Lower lobe of right lung (tissue), 2 donors: ENCODE measurements at regions not wholly inside any gene's neighbourhood (a gene's known extent, or its start where the extent isn't known, plus 50 kb on each side); places are given as distances from the start of the nearest gene placed in this dataset.

Source experiments
- ATAC-seq, 2 donors: fragments of 200-7000 bp; cut with Tn5 transposase; one replicate each; pipeline ENCODE4 v1.9.1; 2020 to 2022; ENCODE audit warnings: mild to moderate bottlenecking in 2 of 2, moderate library complexity in 2 of 2
- DNase-seq: peaks from one replicate; pipeline ENCODE4 v3.0.0-alpha.2; 2020
- H3K27ac ChIP-seq: fragments of 200-600 bp; one replicate; pipeline ENCODE4 v1.8.0; 2022
- H3K27me3 ChIP-seq: fragments of 200-600 bp; one replicate; pipeline ENCODE4 v1.8.0; 2022; ENCODE audit warnings: low read depth
- H3K36me3 ChIP-seq: fragments of 200-600 bp; one replicate; pipeline ENCODE4 v1.8.0; 2022; ENCODE audit warnings: mild to moderate bottlenecking
- H3K4me1 ChIP-seq: fragments of 200-600 bp; one replicate; pipeline ENCODE4 v1.8.0; 2022
- H3K4me3 ChIP-seq: fragments of 200-600 bp; one replicate; pipeline ENCODE4 v1.8.0; 2022; ENCODE audit warnings: mild to moderate bottlenecking
- H3K9me3 ChIP-seq: fragments of 200-600 bp; one replicate; pipeline ENCODE4 v1.8.0; 2022
- CTCF ChIP-seq: fragments of 200-600 bp; IDR thresholded peaks from one replicate; pipeline ENCODE4 v1.8.0; 2022; ENCODE audit warnings: antibody characterized with exemption, mild to moderate bottlenecking
- intact Hi-C: fragments of 100-400 bp; cut with DNase I; formaldehyde crosslinking; loops from one replicate; pipeline ENCODE4 v1.11.0; 2022
- donor health status: DM: no; HTN: yes; CAD: no; lungs with severe emphysema.

DNA sequence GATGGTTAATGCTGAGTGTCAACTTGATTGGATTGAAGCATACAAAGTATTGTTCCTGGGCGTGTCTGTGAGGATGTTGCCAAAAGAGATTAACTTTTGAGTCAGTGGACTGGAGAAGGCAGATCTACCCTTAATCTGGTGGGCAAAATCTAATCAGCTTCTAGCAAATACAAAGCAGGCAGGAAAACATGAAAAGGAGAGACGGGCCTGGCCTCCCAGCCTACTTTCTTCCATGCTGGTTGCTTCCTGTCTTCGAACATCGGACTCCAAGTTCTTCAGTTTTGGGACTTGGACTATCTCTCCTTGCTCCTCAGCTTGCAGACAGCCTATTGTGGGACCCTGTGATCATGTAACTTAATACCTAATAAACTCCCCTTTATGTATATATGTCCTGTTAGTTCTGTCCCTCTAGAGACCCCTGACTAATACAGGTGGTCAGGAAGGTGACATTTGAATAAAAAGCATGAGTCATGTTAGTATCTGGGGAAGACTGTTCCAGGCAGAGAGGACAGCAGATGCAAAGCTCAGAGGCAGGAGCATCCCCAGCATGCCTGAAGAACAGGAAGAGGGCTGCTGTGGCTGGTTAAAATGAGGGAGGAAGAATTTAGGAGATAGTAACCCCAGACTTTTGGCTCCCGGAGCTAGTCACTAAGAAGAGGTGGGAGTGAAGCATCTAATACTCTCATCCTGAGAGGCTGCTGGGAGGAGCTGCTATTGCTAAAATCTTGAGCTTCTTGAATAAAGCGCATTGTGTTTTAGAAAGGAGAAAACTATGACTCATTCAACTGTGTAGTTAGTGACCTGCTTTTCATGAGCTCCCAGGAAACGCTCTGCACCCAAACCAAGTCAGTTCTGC lies 207.4 kb upstream of the HES1 start:
- ATAC-seq: peak; percentile 19 to 87
- intact Hi-C loops: no loop called here

DNA sequence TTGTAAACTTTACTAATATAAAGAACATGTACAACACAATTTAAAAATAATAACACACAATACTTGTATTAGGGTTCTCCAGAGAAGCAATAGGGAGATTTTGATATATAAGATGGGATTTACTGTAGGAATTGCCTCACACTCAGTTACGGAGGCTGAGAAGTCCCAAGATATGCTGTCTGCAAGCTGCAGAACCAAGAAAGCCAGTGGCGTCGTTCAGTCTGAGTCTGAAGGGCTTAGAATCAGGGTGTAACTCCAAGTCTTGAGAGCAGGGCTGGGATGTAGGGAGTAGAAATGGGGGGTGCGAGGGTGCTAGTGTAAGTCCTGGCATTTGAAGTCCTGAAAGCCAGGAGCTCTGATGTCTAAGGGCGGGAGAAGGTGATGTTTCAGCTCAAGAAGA lies 206.6 kb upstream of the HES1 start:
- ATAC-seq: peak in 1 of 2 donors; percentile 50
- no peak for TF ChIP-seq CTCF
- no peak for DNase-seq
- intact Hi-C loops: no loop called here
- peaks cover 2% of the 10 kb centered on the region for H3K9me3 ChIP-seq
- no peaks in the 10 kb centered on the region for H3K36me3 ChIP-seq
- no peak overlapping the region for H3K4me3 ChIP-seq
- H3K4me1 ChIP-seq: peaks cover 5% of the 10 kb centered on the region
- H3K27ac ChIP-seq: no peak overlapping the region
- no peaks in the 10 kb centered on the region for H3K27me3 ChIP-seq

More for the DNA sequence above, 207.4 kb upstream of the HES1 start:
- H3K4me3 ChIP-seq: no peak overlapping the region
- peaks cover 5% of the 10 kb centered on the region for H3K4me1 ChIP-seq
- no peaks in the 10 kb centered on the region for H3K27me3 ChIP-seq
- H3K9me3 ChIP-seq: peaks cover 9% of the 10 kb centered on the region
- no peak for DNase-seq
- H3K36me3 ChIP-seq: no peaks in the 10 kb centered on the region
- H3K27ac ChIP-seq: no peak overlapping the region
- TF ChIP-seq CTCF: no peak

DNA sequence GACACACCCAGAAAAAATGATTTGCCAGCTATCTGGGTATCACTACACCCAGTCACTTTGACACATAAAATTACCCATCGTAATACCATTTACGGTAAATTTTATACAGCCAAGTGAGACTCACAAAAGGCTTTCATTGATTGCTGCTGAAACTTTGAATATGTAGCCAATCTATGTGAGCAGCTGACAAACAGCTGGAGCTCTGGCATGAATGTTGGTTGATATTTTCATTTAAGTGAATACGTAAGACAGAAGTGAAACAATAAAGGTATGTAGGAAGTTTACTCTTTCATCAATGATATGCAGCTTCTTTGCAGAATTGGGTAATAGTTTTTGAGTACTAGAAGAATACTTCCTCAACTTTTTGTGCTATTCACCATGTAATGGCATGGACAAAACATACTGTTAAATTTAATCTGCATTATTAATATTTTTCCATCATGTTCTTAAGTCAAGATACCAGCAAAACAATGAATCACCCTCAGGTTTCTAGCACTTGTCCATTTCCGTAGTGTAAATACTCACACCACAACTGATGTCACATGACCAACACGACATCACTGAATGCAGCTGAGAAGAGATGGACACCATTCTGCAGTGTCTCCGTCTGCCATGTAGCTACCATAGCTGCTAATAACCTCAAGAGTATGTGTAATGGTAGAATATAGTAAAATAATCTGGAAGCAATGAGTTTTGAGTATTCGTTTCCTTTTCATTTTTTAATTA lies 205.9 kb upstream of the HES1 start:
- Histone ChIP-seq H3K4me3 (no peak overlapping the region), H3K9me3 (no peaks in the 10 kb centered on the region), H3K27me3 (no peaks in the 10 kb centered on the region), H3K4me1 (peaks cover 5% of the 10 kb centered on the region), H3K36me3 (no peaks in the 10 kb centered on the region), H3K27ac (no peak overlapping the region)
- ATAC-seq (no peak), DNase-seq (no peak)
- TF ChIP-seq CTCF: no peak
- intact Hi-C loops: no loop called here

- no peak overlapping the region for H3K27ac ChIP-seq
- H3K36me3 ChIP-seq: no peaks in the 10 kb centered on the region
- intact Hi-C loops: no loop called here
- peaks cover 5% of the 10 kb centered on the region for H3K4me1 ChIP-seq
- H3K9me3 ChIP-seq: no peaks in the 10 kb centered on the region
- DNase-seq (no peak), ATAC-seq (no peak)
- H3K27me3 ChIP-seq: no peaks in the 10 kb centered on the region
- no peak for TF ChIP-seq CTCF
- no peak overlapping the region for H3K4me3 ChIP-seq
Measured at GRCh38 chr3:193932136-193932535, 203.8 kb upstream of the HES1 start.

GRCh38 chr3:193932576-193932975 lies 203.4 kb upstream of the HES1 start:
- intact Hi-C loops: no loop called here

More at GRCh38 chr3:193932576-193932975, 203.4 kb upstream of the HES1 start:
- TF ChIP-seq CTCF: no peak
- H3K9me3 ChIP-seq: no peaks in the 10 kb centered on the region
- H3K36me3 ChIP-seq: no peaks in the 10 kb centered on the region
- no peak for DNase-seq
- H3K27me3 ChIP-seq: no peaks in the 10 kb centered on the region
- H3K4me1 ChIP-seq: peaks cover 5% of the 10 kb centered on the region
- H3K4me3 ChIP-seq: no peak overlapping the region
- no peak for ATAC-seq
- no peak overlapping the region for H3K27ac ChIP-seq
